ENCODE measurements at regions not wholly inside any gene's neighbourhood (a gene's known extent, or its start where the extent isn't known, plus 50 kb on each side); places are given as distances from the start of the nearest gene placed in this dataset.

DNA sequence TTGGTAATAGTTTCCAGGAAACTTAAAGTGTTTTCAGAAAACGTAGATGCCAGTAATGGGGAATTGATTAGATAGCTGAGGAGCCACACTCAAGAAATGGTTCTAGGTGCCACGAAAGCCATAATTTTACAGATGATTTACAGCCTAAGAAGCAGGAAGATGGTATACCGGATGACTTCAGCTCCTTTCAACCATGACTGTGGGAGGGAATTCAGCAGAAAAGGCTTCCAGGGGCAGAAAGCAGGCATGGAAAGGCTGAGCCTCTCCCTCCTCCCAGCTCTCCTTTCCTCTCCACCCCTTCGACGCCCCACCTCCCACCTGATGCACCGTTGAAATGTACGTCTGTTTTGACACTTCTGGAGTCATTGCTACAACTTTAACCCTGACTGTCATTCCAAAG, 68.6 kb upstream of the SMIM21 start:
- Mint-ChIP-seq H3K27ac (no peak overlapping the region), H3K9me3 (no peaks in the 10 kb centered on the region), H3K36me3 (ENCODE audit: low read depth) (no peaks in the 10 kb centered on the region), H3K27me3 (peaks cover 19% of the 10 kb centered on the region), H3K4me3 (no peak overlapping the region), H3K4me1 (no peaks in the 10 kb centered on the region)
- no peak for DNase-seq
- ATAC-seq: no peak

DNA sequence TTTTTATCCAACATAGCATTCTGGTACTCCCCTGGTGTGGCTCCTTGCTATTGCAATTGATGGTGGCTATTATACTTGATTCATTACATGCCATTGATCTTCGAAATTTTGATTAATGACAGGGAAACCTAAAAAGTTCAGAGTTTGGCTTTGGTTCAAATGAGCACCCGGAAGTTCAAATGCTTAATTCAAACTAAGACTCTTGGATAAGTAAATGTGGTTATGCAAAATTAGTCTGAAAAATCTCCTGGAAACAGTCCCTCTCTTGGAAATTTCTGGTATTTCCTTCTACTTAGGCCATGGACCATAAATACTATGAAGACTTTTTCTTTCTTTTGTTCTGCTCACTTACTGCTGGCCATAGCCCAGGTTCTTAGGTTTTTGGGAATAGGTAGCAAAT, 65.3 kb upstream of the SMIM21 start:
- H3K36me3 Mint-ChIP-seq (ENCODE audit: low read depth): no peaks in the 10 kb centered on the region
- no peak for DNase-seq
- H3K27me3 Mint-ChIP-seq: peaks cover 20% of the 10 kb centered on the region
- no peaks in the 10 kb centered on the region for H3K9me3 Mint-ChIP-seq
- no peak for ATAC-seq
- H3K4me1 Mint-ChIP-seq: no peaks in the 10 kb centered on the region
- no peak overlapping the region for H3K4me3 Mint-ChIP-seq
- no peak overlapping the region for H3K27ac Mint-ChIP-seq

DNA sequence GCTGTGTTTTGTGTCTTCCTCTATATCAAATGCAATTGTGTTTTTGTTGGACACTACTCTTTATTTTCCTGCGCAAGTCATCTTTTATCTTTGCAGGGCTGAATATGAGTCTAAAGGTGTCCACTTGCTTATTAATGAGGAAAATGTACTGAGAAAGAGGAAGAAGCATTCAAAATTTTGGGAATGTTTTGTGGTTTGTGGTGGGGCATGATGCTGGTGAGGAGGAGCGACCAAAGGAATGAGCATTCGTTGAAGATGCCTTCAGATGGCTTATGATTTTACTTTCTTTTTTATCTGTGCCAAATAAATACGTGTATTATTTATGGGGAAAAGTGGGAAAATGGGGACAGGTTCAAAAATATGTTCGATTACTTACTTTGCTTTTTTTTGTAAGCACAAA, 63.9 kb upstream of the SMIM21 start:
- Mint-ChIP-seq H3K9me3 (no peaks in the 10 kb centered on the region), H3K4me3 (no peak overlapping the region), H3K4me1 (no peaks in the 10 kb centered on the region), H3K36me3 (ENCODE audit: low read depth) (no peaks in the 10 kb centered on the region), H3K27ac (no peak overlapping the region), H3K27me3 (peaks cover 16% of the 10 kb centered on the region)
- no peak for DNase-seq
- ATAC-seq: no peak

DNA sequence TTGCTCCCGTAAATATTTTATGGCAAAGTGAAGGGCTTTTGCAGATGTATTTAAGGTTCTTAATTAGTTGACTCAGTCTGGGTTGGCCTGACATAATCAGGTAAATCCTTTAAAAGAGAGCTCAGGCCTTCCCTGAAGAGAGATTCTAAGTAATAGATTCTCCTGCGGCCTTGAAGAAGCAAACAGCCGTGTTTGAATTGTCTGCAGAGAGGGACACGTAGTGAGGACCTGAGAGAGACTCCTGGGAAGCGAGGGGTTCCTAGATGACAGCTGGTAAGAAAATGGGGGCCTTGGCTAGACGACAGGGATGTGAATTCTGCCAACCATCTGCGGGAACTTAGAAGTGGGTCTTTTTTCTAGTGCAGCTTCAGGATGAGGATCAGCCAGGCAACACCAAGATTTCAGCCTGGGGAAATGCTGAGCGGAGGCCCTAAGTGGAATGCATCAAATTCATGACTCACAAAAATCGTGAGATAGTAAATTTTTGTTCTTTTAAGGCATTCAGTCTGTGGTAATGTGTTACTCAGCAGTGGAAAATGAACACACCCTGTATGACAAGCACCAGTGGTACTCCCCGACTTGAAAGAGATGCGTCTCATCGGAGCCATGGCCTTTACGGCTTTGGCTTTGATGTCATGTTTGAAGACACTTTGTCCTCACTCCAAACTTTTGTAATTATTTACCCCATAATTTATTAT, 62.1 kb upstream of the SMIM21 start:
- Mint-ChIP-seq H3K27ac (no peak overlapping the region), H3K4me1 (no peaks in the 10 kb centered on the region), H3K4me3 (no peak overlapping the region), H3K36me3 (ENCODE audit: low read depth) (no peaks in the 10 kb centered on the region), H3K9me3 (no peaks in the 10 kb centered on the region), H3K27me3 (peaks cover 8% of the 10 kb centered on the region)
- ATAC-seq (no peak), DNase-seq (no peak)

DNA sequence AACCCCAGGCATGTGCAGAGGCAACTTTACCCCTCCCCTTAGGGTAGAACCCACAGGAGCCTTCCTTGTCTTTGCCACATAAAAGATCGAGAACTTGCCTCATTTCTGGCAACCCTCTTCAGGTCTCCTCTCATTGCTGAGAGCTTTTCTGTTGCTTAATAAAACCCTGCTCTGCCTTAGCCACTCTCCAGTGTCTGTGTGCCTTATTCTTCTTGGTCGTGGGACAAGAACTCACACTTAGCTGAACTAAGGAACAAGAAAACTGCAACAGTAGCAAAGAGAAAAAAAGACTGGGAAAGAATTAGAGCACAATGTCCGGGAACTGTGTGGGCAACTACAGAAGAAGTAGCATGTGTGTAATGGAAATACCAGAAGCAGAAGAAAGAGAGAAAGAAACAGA, 56.2 kb upstream of the SMIM21 start:
- Mint-ChIP-seq H3K4me3 (no peak overlapping the region), H3K27me3 (peaks cover 20% of the 10 kb centered on the region), H3K9me3 (peaks cover 5% of the 10 kb centered on the region), H3K27ac (no peak overlapping the region), H3K4me1 (no peaks in the 10 kb centered on the region), H3K36me3 (ENCODE audit: low read depth) (no peaks in the 10 kb centered on the region)
- DNase-seq: no peak
- no peak for ATAC-seq

DNA sequence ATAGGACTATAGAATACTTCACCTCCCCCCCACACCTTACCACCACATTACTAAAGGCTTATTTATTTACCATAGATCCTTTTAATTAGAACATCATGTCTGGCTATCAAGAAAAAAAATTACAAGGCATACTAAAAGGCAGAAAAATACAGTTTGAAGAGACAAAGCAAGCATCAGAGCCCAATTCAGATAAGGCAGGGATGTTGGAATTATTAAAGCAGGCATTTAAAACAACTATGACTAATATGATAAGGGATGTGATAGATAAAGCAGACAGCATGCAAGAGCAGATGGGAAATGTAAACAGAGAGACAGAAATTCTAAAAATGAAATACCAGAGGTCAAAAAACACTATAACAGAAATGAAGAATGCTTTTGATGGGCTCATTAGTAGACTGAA, 55.4 kb upstream of the SMIM21 start:
- H3K9me3 Mint-ChIP-seq: peaks cover 5% of the 10 kb centered on the region
- H3K4me1 Mint-ChIP-seq: no peaks in the 10 kb centered on the region
- no peaks in the 10 kb centered on the region for H3K36me3 Mint-ChIP-seq (ENCODE audit: low read depth)
- no peak overlapping the region for H3K27ac Mint-ChIP-seq
- no peak for ATAC-seq
- no peak for DNase-seq
- H3K27me3 Mint-ChIP-seq: peaks cover 18% of the 10 kb centered on the region
- H3K4me3 Mint-ChIP-seq: no peak overlapping the region

DNA sequence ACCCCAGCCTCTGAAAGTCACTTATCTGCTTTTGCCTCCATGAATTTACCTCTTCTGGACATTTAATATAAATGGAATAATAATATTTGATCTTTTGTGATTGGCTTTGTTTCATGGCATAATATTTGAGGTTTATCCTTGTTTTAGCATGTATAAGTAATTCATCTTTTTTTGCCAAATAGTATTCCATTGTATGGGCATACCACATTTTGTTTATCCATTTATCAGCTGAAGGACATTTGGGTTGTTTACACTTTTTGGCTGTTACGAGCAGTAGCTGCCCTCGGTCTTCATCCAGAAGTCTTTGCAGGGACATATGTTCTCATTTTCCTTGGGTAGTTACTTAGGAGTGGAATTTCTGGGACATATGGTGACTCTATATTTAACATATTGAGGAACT, 53.0 kb upstream of the SMIM21 start:
- Mint-ChIP-seq H3K4me3 (no peak overlapping the region), H3K27ac (no peak overlapping the region), H3K4me1 (no peaks in the 10 kb centered on the region), H3K36me3 (ENCODE audit: low read depth) (no peaks in the 10 kb centered on the region), H3K9me3 (peaks cover 5% of the 10 kb centered on the region), H3K27me3 (peaks cover 18% of the 10 kb centered on the region)
- ATAC-seq (no peak), DNase-seq (no peak)

DNA sequence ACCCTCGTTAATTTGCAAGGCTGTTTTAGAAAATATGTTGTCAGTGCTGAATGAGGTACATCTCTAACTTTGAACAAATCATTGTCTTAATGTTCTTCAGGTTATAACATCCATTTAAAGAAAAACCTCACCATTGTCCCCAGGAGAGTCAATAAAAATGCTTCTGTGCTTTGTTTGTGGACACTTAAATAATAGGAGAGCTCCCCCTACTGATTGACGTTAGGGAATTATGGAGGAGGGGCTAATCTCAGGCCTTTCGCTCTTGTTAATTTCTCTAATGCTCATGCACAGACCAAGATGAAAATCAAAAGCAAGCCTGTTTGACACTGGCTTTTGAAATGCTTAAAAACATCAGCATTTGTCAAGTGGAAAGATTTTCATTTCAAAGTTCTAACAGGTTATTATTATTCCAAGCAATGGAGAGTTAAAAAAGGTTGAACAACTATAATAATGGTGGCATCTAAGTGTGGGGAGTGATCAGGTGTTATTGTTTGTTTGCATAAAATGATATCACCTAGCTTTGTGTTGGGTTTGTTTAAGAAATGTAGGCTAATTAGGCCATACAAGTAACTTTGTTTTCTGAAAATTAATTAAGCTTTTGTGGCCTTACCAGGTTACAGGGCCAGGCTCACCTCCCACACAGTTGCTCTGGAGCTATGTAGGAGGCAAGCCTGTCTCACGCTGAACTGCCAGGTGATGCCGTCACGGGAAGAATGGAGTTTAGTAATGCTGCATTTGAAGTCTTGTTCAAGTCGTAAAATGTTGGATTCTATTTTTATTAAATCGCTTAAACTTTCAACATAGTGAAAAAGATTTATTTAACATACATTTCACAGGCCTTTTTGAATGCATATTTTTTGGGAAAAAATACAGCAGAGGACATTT, 51.7 kb upstream of the SMIM21 start:
- H3K4me3 Mint-ChIP-seq: no peak overlapping the region
- peaks cover 5% of the 10 kb centered on the region for H3K9me3 Mint-ChIP-seq
- ATAC-seq (no peak), DNase-seq (no peak)
- no peaks in the 10 kb centered on the region for H3K36me3 Mint-ChIP-seq (ENCODE audit: low read depth)
- no peaks in the 10 kb centered on the region for H3K4me1 Mint-ChIP-seq
- H3K27ac Mint-ChIP-seq: no peak overlapping the region
- peaks cover 12% of the 10 kb centered on the region for H3K27me3 Mint-ChIP-seq

DNA sequence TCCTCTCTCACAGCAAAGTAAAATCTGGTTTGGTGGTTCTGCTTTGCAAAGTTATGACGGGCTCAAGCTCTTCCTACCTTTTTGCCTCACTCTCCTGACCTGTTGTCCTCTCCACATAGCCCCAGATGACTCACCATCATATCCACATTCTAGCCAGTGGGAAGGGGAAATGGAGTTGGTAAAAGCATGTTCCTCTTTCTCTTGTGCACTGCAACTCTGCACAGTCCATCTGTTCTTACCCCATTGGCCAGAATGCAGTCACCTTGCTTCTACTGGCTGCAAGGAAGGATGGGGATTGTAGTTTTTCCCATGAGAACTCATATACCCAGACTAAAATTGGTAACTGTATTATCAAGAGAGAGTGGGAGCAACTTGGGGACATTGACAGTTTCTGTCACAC, 50.4 kb upstream of the SMIM21 start:
- Mint-ChIP-seq H3K36me3 (ENCODE audit: low read depth) (no peaks in the 10 kb centered on the region), H3K4me3 (no peak overlapping the region)
- no peak for ATAC-seq

More for the DNA sequence above, 50.4 kb upstream of the SMIM21 start:
- H3K27ac Mint-ChIP-seq: no peak overlapping the region
- peaks cover 6% of the 10 kb centered on the region for H3K27me3 Mint-ChIP-seq
- no peaks in the 10 kb centered on the region for H3K4me1 Mint-ChIP-seq
- DNase-seq: no peak
- no peaks in the 10 kb centered on the region for H3K9me3 Mint-ChIP-seq

Measured in activated naive CD8-positive, alpha-beta T cell treated with anti-CD3 and anti-CD28 coated beads, Interleukin-2, amount 50 U/mL, for 24 hours (primary cell).